DMS53 (cell line): ENCODE measurements at regions not wholly inside any gene's neighbourhood (a gene's known extent, or its start where the extent isn't known, plus 50 kb on each side); places are given as distances from the start of the nearest gene placed in this dataset.
"Not testable (repeated sequence)": the region's sequence is repeated elsewhere in the genome, so short reads cannot be mapped to it uniquely, and the experiment has no call there.

Source experiments
- DNase-seq: peaks from one replicate; lab custom pipeline; 2025; lab: John Stamatoyannopoulos, UW

DNA sequence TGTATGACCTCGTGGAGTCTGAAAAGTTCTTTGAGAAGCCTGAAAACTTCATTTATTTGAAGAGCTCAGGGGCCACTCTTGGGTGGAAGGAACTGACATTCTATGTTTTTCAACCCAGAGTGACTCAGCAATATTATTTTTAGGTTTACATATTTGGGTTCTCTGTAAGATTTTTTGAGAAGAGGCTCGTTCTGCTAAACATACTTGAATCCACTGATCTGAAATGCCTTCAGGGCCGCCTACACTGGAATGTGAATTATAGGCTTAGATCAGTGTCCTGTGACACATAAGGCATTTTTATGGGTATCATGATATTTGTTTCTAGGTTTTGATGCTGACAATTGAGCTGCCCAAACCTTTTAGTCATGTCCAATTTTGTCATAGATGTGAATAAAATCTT, 86.2 kb downstream of the PSAT1 start:
- DNase-seq, result peak; percentile 2

DNA sequence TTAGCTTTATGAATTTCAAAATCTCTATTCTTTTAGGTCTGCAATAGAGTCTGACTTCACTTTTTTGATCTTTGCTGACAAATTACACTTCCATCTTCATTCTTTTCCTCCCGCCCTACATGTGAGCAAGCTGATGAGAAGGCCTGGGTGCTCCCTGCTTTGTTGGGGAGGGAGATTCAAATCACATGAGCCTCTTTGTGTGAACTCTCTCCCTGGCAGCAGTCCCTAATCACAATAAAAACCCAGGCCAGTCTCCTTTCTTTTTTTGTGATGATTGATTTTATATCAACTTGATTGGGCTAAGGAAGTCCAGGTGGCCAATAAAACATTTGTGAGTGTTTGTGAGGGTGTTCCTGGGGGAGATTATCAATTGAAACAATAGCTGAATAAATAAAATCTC, 89.4 kb downstream of the PSAT1 start:
- no peak for DNase-seq

DNA sequence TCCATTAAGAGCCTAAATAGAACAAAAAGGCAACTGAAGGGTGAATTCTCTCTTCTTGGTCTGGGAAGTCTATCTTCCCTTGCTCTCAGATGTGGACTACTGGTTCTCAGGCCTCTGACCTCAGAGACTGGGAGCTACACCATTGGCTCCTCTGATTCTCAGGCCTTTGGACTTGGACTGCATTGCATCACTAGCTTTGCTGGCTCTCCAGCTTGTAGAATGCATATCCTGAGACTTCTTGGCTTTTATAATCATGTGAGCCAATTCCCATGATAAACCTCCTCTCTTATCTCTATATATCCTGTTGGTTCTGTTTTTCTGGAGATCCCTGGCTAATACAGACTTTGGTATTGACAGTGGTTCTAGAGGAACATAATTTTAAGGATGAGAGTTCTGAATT, 89.8 kb downstream of the PSAT1 start:
- no peak for DNase-seq

GRCh38 chr9:78393340-78393739, 96.4 kb downstream of the PSAT1 start:
- no peak for DNase-seq

- DNase-seq, result no peak
Observed at GRCh38 chr9:78393932-78394331, 97.0 kb downstream of the PSAT1 start.

- DNase-seq, result no peak
Observed at GRCh38 chr9:78396087-78396486, 99.2 kb downstream of the PSAT1 start.

- DNase-seq, result no peak
Observed at GRCh38 chr9:78397045-78397444, 100.1 kb downstream of the PSAT1 start.

GRCh38 chr9:78397454-78397853, 100.5 kb downstream of the PSAT1 start:
- DNase-seq, result no peak

DNA sequence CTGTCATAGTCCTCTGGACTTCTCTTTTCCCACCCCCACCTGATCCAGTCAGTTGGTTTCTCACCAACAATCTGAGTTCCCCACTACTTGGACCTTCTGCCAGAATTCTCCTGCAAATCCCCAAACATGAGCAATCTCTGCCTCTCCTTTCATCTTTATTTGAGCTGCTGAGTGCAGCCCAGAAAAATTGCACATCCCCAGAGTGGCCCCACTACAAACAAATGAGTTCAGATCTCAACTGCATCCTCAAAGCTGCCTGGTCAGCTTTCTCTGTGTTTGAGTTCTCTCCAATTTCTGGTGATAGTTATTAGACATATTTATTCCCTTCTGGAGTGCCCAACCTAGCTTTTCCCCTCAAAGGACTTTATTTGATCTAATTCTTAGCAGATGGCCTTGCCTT, 102.2 kb downstream of the PSAT1 start:
- DNase-seq, result no peak

GRCh38 chr9:78400496-78400895, 103.6 kb downstream of the PSAT1 start:
- no peak for DNase-seq

GRCh38 chr9:78405461-78405860, 108.5 kb downstream of the PSAT1 start:
- DNase-seq, result no peak

- no peak for DNase-seq
Observed at GRCh38 chr9:78406146-78406545, 109.2 kb downstream of the PSAT1 start.

DNA sequence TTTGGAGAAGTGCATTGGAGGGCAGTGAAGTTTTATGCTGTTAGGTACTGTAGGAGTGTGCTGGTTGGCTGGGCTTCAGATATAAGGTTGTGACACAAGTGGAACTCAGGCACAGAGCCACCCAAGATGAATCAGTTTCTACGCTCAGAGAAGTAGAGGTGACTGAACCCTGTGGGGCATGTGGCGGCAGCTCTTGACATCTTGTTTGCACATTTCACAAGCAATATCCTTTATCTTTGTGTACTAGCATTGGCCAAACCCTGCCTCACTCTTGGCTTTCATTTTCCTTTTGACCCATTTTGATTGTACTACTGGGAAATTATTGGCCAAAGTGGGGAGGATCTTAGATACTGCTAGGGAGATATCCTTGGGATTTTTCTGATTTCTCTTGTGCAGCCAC, 110.0 kb downstream of the PSAT1 start:
- DNase-seq, result no peak

DNA sequence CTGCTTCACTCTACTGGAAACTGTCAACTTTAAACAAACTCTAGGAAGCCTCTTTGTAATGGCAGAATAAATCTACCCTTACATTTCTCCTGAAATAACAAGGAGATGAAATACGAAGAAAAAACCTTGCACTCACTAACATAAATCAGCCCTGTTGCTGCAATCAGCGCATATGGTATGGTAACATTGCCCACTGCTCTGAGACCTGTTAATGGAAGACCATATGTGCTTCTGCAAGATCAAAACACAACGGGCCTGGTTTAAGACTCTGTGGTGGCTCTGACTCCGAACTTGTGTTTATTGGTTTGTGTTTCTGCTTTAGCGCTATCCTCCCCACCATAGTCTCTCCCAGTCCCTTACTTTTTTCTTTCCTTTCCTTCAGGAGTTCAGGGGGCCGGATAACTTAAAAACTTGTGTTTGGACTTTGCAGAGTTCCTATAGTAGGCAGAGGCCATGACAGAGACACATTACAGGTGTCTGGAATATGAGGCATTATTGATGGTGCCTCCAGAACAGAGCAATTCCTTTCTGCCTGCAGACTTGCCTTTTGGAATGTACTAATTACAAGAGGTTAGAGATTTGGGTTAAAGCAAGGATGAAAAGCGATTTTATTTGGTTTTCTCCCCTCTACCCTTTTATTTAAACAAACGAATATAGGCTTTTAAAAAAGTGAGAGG, 110.8 kb downstream of the PSAT1 start:
- DNase-seq, result no peak

DNA sequence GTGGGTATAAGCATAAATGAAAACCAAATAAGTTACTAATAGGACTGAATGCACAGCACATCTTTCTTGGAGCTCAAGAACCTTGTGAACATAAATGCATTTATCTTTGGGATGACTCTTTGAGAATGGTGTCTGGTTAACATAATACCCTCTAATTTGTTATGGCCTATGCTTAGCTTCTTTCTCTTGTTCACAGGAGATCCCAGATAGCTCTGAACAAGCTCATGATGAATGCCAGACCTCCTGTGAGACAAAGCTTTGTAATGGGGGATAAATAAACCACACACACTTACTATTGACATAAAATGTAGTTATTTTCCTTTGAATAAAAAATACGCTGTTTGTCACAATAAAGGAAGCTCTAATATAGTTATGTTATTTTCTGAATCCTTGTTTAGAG, 111.5 kb downstream of the PSAT1 start:
- no peak for DNase-seq

DNA sequence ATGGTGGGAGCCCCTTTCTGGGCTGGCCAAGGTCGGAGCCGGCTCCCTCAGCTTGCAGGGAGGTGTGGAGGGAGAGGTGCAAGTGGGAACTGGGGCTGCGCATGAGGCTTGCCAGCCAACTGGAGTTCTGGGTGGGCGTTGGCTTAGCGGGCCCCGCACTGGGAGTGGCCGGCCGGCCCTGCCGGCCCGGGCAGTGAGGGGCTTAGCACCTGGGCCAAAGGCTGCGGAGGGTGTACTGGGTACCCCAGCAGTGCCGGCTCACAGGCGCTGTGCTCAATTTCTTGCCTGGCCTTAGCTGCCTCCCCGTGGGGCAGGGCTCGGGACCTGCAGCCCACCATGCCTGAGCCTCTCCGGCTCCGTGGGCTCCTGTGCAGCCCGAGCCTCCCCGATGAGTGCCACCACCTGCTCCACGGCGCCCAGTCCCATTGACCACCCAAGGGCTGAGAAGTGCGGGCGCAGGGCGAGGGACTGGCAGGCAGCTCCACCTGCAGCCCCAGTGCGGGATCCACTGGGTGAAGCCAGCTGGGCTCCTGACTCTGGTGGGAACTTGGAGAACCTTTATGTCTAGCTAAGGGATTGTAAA, 113.1 kb downstream of the PSAT1 start:
- not testable (repeated sequence) for DNase-seq

DNA sequence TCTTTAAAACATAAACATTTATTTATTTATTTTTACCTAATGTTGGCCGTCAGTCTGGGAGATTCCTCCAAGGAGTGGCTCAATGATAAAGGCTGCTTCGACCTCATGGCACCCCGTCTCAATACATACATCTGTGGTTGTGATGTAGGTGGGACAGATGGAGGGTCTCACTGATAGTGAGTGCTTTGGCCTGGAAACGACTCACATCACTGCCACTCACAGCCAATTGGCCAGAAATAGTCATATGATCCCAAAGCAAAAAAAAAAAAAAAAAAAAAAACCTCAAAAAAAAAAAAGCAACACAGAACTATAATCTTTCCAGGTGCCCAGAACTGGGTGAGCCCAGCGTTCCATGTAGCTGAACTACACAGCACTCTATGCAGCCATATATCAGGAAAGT, 125.4 kb downstream of the PSAT1 start:
- no peak for DNase-seq

- DNase-seq, result no peak
Observed at GRCh38 chr9:78424299-78424698, 127.4 kb downstream of the PSAT1 start.

GRCh38 chr9:78428640-78429039, 131.7 kb downstream of the PSAT1 start:
- DNase-seq, result no peak

- DNase-seq, result no peak
Observed at GRCh38 chr9:78430387-78430786, 133.5 kb downstream of the PSAT1 start.

GRCh38 chr9:78431039-78431438, 134.1 kb downstream of the PSAT1 start:
- DNase-seq, result not testable (repeated sequence)

- DNase-seq, result no peak
Observed at GRCh38 chr9:78436873-78437272, 139.9 kb downstream of the PSAT1 start.

- no peak for DNase-seq
Observed at GRCh38 chr9:78437296-78437695, 140.4 kb downstream of the PSAT1 start.

DNA sequence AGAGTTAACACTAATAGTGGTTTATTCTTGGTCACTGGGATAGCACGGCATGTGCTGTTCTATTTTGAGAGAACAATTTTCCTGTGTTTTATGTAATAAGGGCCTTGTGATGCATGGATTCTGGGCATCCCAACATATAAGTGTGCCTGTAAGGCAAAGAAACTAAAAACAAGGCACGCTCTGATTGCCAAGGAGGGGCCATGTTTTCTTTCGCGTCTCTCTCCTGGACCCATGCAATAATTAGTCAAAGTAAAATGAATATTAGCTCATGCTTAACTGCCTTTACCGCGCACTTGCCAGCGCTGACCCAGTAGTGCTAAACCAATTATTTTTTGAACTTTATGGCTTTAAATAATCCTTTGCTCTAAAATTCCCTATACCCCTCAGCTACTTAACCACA, 140.9 kb downstream of the PSAT1 start:
- DNase-seq, result no peak
